ENCODE measurements at regions not wholly inside any gene's neighbourhood (a gene's known extent, or its start where the extent isn't known, plus 50 kb on each side); places are given as distances from the start of the nearest gene placed in this dataset.
"Not testable (repeated sequence)": the region's sequence is repeated elsewhere in the genome, so short reads cannot be mapped to it uniquely, and the experiment has no call there.

- no peak overlapping the region for H2BK120ac ChIP-seq (ENCODE audit: low read depth, low read length)
- WGBS (ENCODE audit: extremely low coverage, insufficient coverage, low lambda C conversion rate): no CpG with 5 or more reads among the region's 1 CpG
- H3K79me2 ChIP-seq (ENCODE audit: control insufficient read depth, insufficient read depth, low read length): no peaks in the 10 kb centered on the region
- H2BK15ac ChIP-seq (replicated peaks; ENCODE audit: low read depth): no peak overlapping the region
- H3K4ac ChIP-seq (ENCODE audit: low read depth, low read length): no peak overlapping the region
- H3K36me3 ChIP-seq (ENCODE audit: control insufficient read depth, insufficient read depth, low read length): no peaks in the 10 kb centered on the region
- H3K4me1 ChIP-seq (ENCODE audit: control insufficient read depth, low read depth, low read length): peaks cover 3% of the 10 kb centered on the region
- no peak overlapping the region for H2AK5ac ChIP-seq (ENCODE audit: low read length)
- no peak for DNase-seq
- no peak overlapping the region for H2BK5ac ChIP-seq (ENCODE audit: low read length)
- H3K4me3 ChIP-seq (ENCODE audit: low read length): no peak overlapping the region
- H3K9ac ChIP-seq (ENCODE audit: low read length): no peak overlapping the region
- no peaks in the 10 kb centered on the region for H3K79me1 ChIP-seq (ENCODE audit: low read length)
- H3K23ac ChIP-seq (ENCODE audit: low read length): no peak overlapping the region
- H3K27me3 ChIP-seq (ENCODE audit: insufficient read depth, low read length, poor library complexity): no peaks in the 10 kb centered on the region
- H3K4me2 ChIP-seq (ENCODE audit: low read length): no peak overlapping the region
- no peak overlapping the region for H3K27ac ChIP-seq (ENCODE audit: low read depth, low read length)
- H3K18ac ChIP-seq (ENCODE audit: low read length): no peak overlapping the region
- no peak overlapping the region for H4K5ac ChIP-seq (ENCODE audit: low read length)
- no peak overlapping the region for H3K56ac ChIP-seq (ENCODE audit: low read length)
- H4K8ac ChIP-seq (ENCODE audit: low read depth, low read length): no peak overlapping the region
These were observed 252.7 kb downstream of the CEMIP2 start for GRCh38 chr9:71515626-71516025.

- Histone ChIP-seq H2BK120ac (ENCODE audit: low read depth, low read length) (no peak overlapping the region), H3K27me3 (ENCODE audit: insufficient read depth, low read length, poor library complexity) (no peaks in the 10 kb centered on the region), H3K4ac (ENCODE audit: low read depth, low read length) (no peak overlapping the region), H3K4me3 (ENCODE audit: low read length) (no peak overlapping the region), H3K23ac (ENCODE audit: low read length) (no peak overlapping the region), H3K18ac (ENCODE audit: low read length) (no peak overlapping the region), H3K9ac (ENCODE audit: low read length) (no peak overlapping the region), H3K4me2 (ENCODE audit: low read length) (no peak overlapping the region), H3K56ac (ENCODE audit: low read length) (no peak overlapping the region), H4K8ac (ENCODE audit: low read depth, low read length) (no peak overlapping the region), H3K27ac (ENCODE audit: low read depth, low read length) (no peak overlapping the region), H2BK5ac (ENCODE audit: low read length) (no peak overlapping the region), H3K79me2 (ENCODE audit: control insufficient read depth, insufficient read depth, low read length) (no peaks in the 10 kb centered on the region), H4K5ac (ENCODE audit: low read length) (no peak overlapping the region), H3K79me1 (ENCODE audit: low read length) (no peaks in the 10 kb centered on the region), H2BK15ac (replicated peaks; ENCODE audit: low read depth) (no peak overlapping the region), H3K4me1 (ENCODE audit: control insufficient read depth, low read depth, low read length) (peaks cover 3% of the 10 kb centered on the region), H2AK5ac (ENCODE audit: low read length) (no peak overlapping the region), H3K36me3 (ENCODE audit: control insufficient read depth, insufficient read depth, low read length) (no peaks in the 10 kb centered on the region)
- WGBS (ENCODE audit: extremely low coverage, insufficient coverage, low lambda C conversion rate): no CpG with 5 or more reads among the region's 4 CpGs
- no peak for DNase-seq
These were observed 253.2 kb downstream of the CEMIP2 start for GRCh38 chr9:71515107-71515506.

GRCh38 chr9:71514344-71514975, 253.9 kb downstream of the CEMIP2 start:
- no peak overlapping the region for H2AK5ac ChIP-seq (ENCODE audit: low read length)
- H3K79me2 ChIP-seq (ENCODE audit: control insufficient read depth, insufficient read depth, low read length): no peaks in the 10 kb centered on the region
- no peaks in the 10 kb centered on the region for H3K79me1 ChIP-seq (ENCODE audit: low read length)
- no peak overlapping the region for H3K56ac ChIP-seq (ENCODE audit: low read length)
- H3K4me3 ChIP-seq (ENCODE audit: low read length): no peak overlapping the region
- H3K4ac ChIP-seq (ENCODE audit: low read depth, low read length): no peak overlapping the region
- WGBS (ENCODE audit: extremely low coverage, insufficient coverage, low lambda C conversion rate): no CpG with 5 or more reads among the region's 2 CpGs
- H3K18ac ChIP-seq (ENCODE audit: low read length): no peak overlapping the region
- H3K27ac ChIP-seq (ENCODE audit: low read depth, low read length): no peak overlapping the region
- H3K23ac ChIP-seq (ENCODE audit: low read length): no peak overlapping the region
- H3K36me3 ChIP-seq (ENCODE audit: control insufficient read depth, insufficient read depth, low read length): no peaks in the 10 kb centered on the region
- no peak overlapping the region for H4K5ac ChIP-seq (ENCODE audit: low read length)
- no peak overlapping the region for H3K9ac ChIP-seq (ENCODE audit: low read length)
- H2BK5ac ChIP-seq (ENCODE audit: low read length): no peak overlapping the region
- no peak for DNase-seq
- no peak overlapping the region for H4K8ac ChIP-seq (ENCODE audit: low read depth, low read length)
- H3K4me1 ChIP-seq (ENCODE audit: control insufficient read depth, low read depth, low read length): peaks cover 3% of the 10 kb centered on the region
- H3K27me3 ChIP-seq (ENCODE audit: insufficient read depth, low read length, poor library complexity): no peaks in the 10 kb centered on the region
- no peak overlapping the region for H2BK15ac ChIP-seq (replicated peaks; ENCODE audit: low read depth)
- no peak overlapping the region for H2BK120ac ChIP-seq (ENCODE audit: low read depth, low read length)
- H3K4me2 ChIP-seq (ENCODE audit: low read length): no peak overlapping the region

GRCh38 chr9:71509054-71509453, 259.3 kb downstream of the CEMIP2 start:
- Histone ChIP-seq H3K4me3 (ENCODE audit: low read length) (no peak overlapping the region), H3K4ac (ENCODE audit: low read depth, low read length) (no peak overlapping the region)
- peak; percentile 41 for DNase-seq

GRCh38 chr9:71508141-71508540, 260.2 kb downstream of the CEMIP2 start:
- H3K23ac ChIP-seq (ENCODE audit: low read length); H3K27me3 ChIP-seq (ENCODE audit: insufficient read depth, low read length, poor library complexity); H3K79me1 ChIP-seq (ENCODE audit: low read length); H3K27ac ChIP-seq (ENCODE audit: low read depth, low read length); H4K8ac ChIP-seq (ENCODE audit: low read depth, low read length); H3K56ac ChIP-seq (ENCODE audit: low read length); H3K4me2 ChIP-seq (ENCODE audit: low read length); H4K5ac ChIP-seq (ENCODE audit: low read length); H3K4me1 ChIP-seq (ENCODE audit: control insufficient read depth, low read depth, low read length); H3K18ac ChIP-seq (ENCODE audit: low read length); DNase-seq; H2BK5ac ChIP-seq (ENCODE audit: low read length); H2AK5ac ChIP-seq (ENCODE audit: low read length); H2BK15ac ChIP-seq (replicated peaks; ENCODE audit: low read depth); H2BK120ac ChIP-seq (ENCODE audit: low read depth, low read length); H3K9ac ChIP-seq (ENCODE audit: low read length); H3K4me3 ChIP-seq (ENCODE audit: low read length); H3K4ac ChIP-seq (ENCODE audit: low read depth, low read length); H3K79me2 ChIP-seq (ENCODE audit: control insufficient read depth, insufficient read depth, low read length); H3K36me3 ChIP-seq (ENCODE audit: control insufficient read depth, insufficient read depth, low read length): not testable (repeated sequence)
- no CpG with 5 or more reads among the region's 2 CpGs for WGBS (ENCODE audit: extremely low coverage, insufficient coverage, low lambda C conversion rate)

More at GRCh38 chr9:71509054-71509453, 259.3 kb downstream of the CEMIP2 start:
- Histone ChIP-seq H3K9ac (ENCODE audit: low read length) (no peak overlapping the region), H3K4me1 (ENCODE audit: control insufficient read depth, low read depth, low read length) (no peaks in the 10 kb centered on the region), H3K27me3 (ENCODE audit: insufficient read depth, low read length, poor library complexity) (no peaks in the 10 kb centered on the region), H3K18ac (ENCODE audit: low read length) (no peak overlapping the region), H3K27ac (ENCODE audit: low read depth, low read length) (no peak overlapping the region), H2BK120ac (ENCODE audit: low read depth, low read length) (no peak overlapping the region), H3K79me2 (ENCODE audit: control insufficient read depth, insufficient read depth, low read length) (no peaks in the 10 kb centered on the region), H2BK15ac (replicated peaks; ENCODE audit: low read depth) (no peak overlapping the region), H3K79me1 (ENCODE audit: low read length) (no peaks in the 10 kb centered on the region), H4K8ac (ENCODE audit: low read depth, low read length) (no peak overlapping the region), H2BK5ac (ENCODE audit: low read length) (no peak overlapping the region), H3K36me3 (ENCODE audit: control insufficient read depth, insufficient read depth, low read length) (no peaks in the 10 kb centered on the region), H3K4me2 (ENCODE audit: low read length) (no peak overlapping the region), H4K5ac (ENCODE audit: low read length) (no peak overlapping the region), H2AK5ac (ENCODE audit: low read length) (no peak overlapping the region), H3K56ac (ENCODE audit: low read length) (no peak overlapping the region), H3K23ac (ENCODE audit: low read length) (no peak overlapping the region)

GRCh38 chr9:71506821-71507220, 261.5 kb downstream of the CEMIP2 start:
- Histone ChIP-seq H3K9ac (ENCODE audit: low read length) (no peak overlapping the region), H2BK5ac (ENCODE audit: low read length) (no peak overlapping the region), H3K4me3 (ENCODE audit: low read length) (no peak overlapping the region), H2BK15ac (replicated peaks; ENCODE audit: low read depth) (no peak overlapping the region), H3K36me3 (ENCODE audit: control insufficient read depth, insufficient read depth, low read length) (no peaks in the 10 kb centered on the region), H3K4me1 (ENCODE audit: control insufficient read depth, low read depth, low read length) (no peaks in the 10 kb centered on the region), H3K56ac (ENCODE audit: low read length) (no peak overlapping the region), H3K4ac (ENCODE audit: low read depth, low read length) (no peak overlapping the region), H3K18ac (ENCODE audit: low read length) (no peak overlapping the region), H3K79me1 (ENCODE audit: low read length) (no peaks in the 10 kb centered on the region), H3K79me2 (ENCODE audit: control insufficient read depth, insufficient read depth, low read length) (no peaks in the 10 kb centered on the region), H3K4me2 (ENCODE audit: low read length) (no peak overlapping the region), H2AK5ac (ENCODE audit: low read length) (no peak overlapping the region), H4K8ac (ENCODE audit: low read depth, low read length) (no peak overlapping the region), H3K23ac (ENCODE audit: low read length) (no peak overlapping the region), H3K27ac (ENCODE audit: low read depth, low read length) (no peak overlapping the region), H3K27me3 (ENCODE audit: insufficient read depth, low read length, poor library complexity) (no peaks in the 10 kb centered on the region), H4K5ac (ENCODE audit: low read length) (no peak overlapping the region), H2BK120ac (ENCODE audit: low read depth, low read length) (no peak overlapping the region)
- WGBS (ENCODE audit: extremely low coverage, insufficient coverage, low lambda C conversion rate): no CpG with 5 or more reads among the region's 1 CpG
- no peak for DNase-seq
